Erythroblast (primary cell): ENCODE measurements at regions not wholly inside any gene's neighbourhood (a gene's known extent, or its start where the extent isn't known, plus 50 kb on each side); places are given as distances from the start of the nearest gene placed in this dataset.

ENCODE experiments used
- GATA1 ChIP-seq: IDR thresholded peaks from 2 replicates; pipeline ENCODE4 v1.6.1; 2011; ENCODE audit warnings: low read depth, mild to moderate bottlenecking, control low read depth, low read length, moderate library complexity
- POLR2A ChIP-seq: IDR thresholded peaks from 2 replicates; pipeline ENCODE4 v1.6.1; 2011; ENCODE audit warnings: mild to moderate bottlenecking, low read length

DNA sequence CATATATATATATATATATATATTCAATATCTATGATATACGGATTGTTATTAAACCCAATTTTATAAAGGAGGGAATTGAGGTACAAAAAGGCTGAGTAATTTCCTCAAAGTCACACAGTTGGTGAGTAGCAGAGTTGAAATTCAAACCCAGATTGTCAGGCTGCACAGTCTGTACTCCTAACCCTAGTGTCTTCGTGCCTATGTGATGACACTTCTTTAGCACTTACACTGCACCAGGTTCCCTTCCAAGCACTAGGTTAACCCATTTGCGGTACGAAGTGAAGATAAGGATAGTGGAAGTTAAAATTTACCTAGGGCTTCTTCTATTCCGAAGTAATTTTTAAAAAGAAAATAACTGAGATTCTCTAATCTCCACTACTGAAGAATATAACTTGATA is 125.1 kb upstream of the TSPAN8 start:
- TF ChIP-seq POLR2A: no peak
- no peak for TF ChIP-seq GATA1
